GM10266 (cell line): ENCODE measurements at regions not wholly inside any gene's neighbourhood (a gene's known extent, or its start where the extent isn't known, plus 50 kb on each side); places are given as distances from the start of the nearest gene placed in this dataset.

Experiments used
- DNase-seq: peaks from one replicate; pipeline ENCODE4 v3.0.0; 2012; ENCODE audit errors: extremely low spot score
- CTCF ChIP-seq: IDR thresholded peaks from 2 replicates; pipeline ENCODE4 v1.5.1; 2012; ENCODE audit warnings: mild to moderate bottlenecking, low read depth; ENCODE audit not compliant: control insufficient read depth, insufficient read depth; ENCODE audit errors: missing control alignments

GRCh38 chr4:188299161-188299560, 159.9 kb downstream of the TRIML1 start:
- no peak for TF ChIP-seq CTCF
- DNase-seq = no peak

- TF ChIP-seq CTCF = no peak
Observed at GRCh38 chr4:188300385-188300784, 161.1 kb downstream of the TRIML1 start.

GRCh38 chr4:188305690-188306089, 166.4 kb downstream of the TRIML1 start:
- TF ChIP-seq CTCF = no peak
- no peak for DNase-seq

More at GRCh38 chr4:188300385-188300784, 161.1 kb downstream of the TRIML1 start:
- DNase-seq = no peak

- TF ChIP-seq CTCF = no peak
- DNase-seq = no peak
Observed at GRCh38 chr4:188307591-188307990, 168.3 kb downstream of the TRIML1 start.

GRCh38 chr4:188308142-188308541, 168.9 kb downstream of the TRIML1 start:
- no peak for DNase-seq
- TF ChIP-seq CTCF = no peak

GRCh38 chr4:188316391-188316790, 177.2 kb downstream of the TRIML1 start:
- no peak for TF ChIP-seq CTCF
- no peak for DNase-seq

GRCh38 chr4:188328966-188329365, 189.7 kb downstream of the TRIML1 start:
- DNase-seq = no peak
- no peak for TF ChIP-seq CTCF
